ENCODE measurements at regions not wholly inside any gene's neighbourhood (a gene's known extent, or its start where the extent isn't known, plus 50 kb on each side); places are given as distances from the start of the nearest gene placed in this dataset.

GRCh38 chr9:92196909-92197308, 81.7 kb upstream of the SPTLC1 start:
- Mint-ChIP-seq H3K27ac (no peak overlapping the region), H3K4me3 (no peak overlapping the region), H3K9me3 (peaks cover 11% of the 10 kb centered on the region), H3K4me1 (ENCODE audit: low read depth) (no peaks in the 10 kb centered on the region), H3K27me3 (peaks cover 10% of the 10 kb centered on the region), H3K36me3 (peaks cover 7% of the 10 kb centered on the region)
- intact Hi-C loops (cut with micrococcal nuclease), result no loop called here
- no peak for DNase-seq
- POLR2A ChIA-PET, result no interaction called here
- CTCF ChIA-PET, result no interaction called here

GRCh38 chr9:92196400-92196799, 81.2 kb upstream of the SPTLC1 start:
- Mint-ChIP-seq H3K27me3 (peaks cover 10% of the 10 kb centered on the region), H3K4me3 (no peak overlapping the region), H3K9me3 (peaks cover 11% of the 10 kb centered on the region), H3K36me3 (peaks cover 7% of the 10 kb centered on the region), H3K4me1 (ENCODE audit: low read depth) (no peaks in the 10 kb centered on the region), H3K27ac (no peak overlapping the region)
- no peak for DNase-seq
- POLR2A ChIA-PET, result no interaction called here
- CTCF ChIA-PET, result interaction anchor here (2.1 kb wide), 1 partner anchor 58 kb away, joined by 8 read pairs; no protein-coding TSS in a partner anchor
- intact Hi-C loops (cut with micrococcal nuclease), result no loop called here

GRCh38 chr9:92191801-92192200, 76.6 kb upstream of the SPTLC1 start:
- Mint-ChIP-seq H3K27me3 (peaks cover 9% of the 10 kb centered on the region), H3K4me1 (ENCODE audit: low read depth) (no peaks in the 10 kb centered on the region), H3K9me3 (no peaks in the 10 kb centered on the region), H3K36me3 (no peaks in the 10 kb centered on the region), H3K4me3 (no peak overlapping the region), H3K27ac (no peak overlapping the region)
- POLR2A ChIA-PET, result no interaction called here
- intact Hi-C loops (cut with micrococcal nuclease), result no loop called here
- CTCF ChIA-PET, result no interaction called here
- no peak for DNase-seq

- no peak overlapping the region for H3K27ac Mint-ChIP-seq
- intact Hi-C loops (cut with micrococcal nuclease), result no loop called here
- H3K4me3 Mint-ChIP-seq, result no peak overlapping the region
- H3K36me3 Mint-ChIP-seq, result no peaks in the 10 kb centered on the region
- POLR2A ChIA-PET, result no interaction called here
- H3K4me1 Mint-ChIP-seq (ENCODE audit: low read depth), result no peaks in the 10 kb centered on the region
- H3K27me3 Mint-ChIP-seq, result peaks cover 6% of the 10 kb centered on the region
- CTCF ChIA-PET, result no interaction called here
- H3K9me3 Mint-ChIP-seq, result no peaks in the 10 kb centered on the region
- no peak for DNase-seq
Observed at GRCh38 chr9:92190536-92190790, 75.2 kb upstream of the SPTLC1 start.

GRCh38 chr9:92189782-92190535, 74.7 kb upstream of the SPTLC1 start:
- POLR2A ChIA-PET, result no interaction called here
- no peaks in the 10 kb centered on the region for H3K36me3 Mint-ChIP-seq
- CTCF ChIA-PET, result no interaction called here
- H3K27me3 Mint-ChIP-seq, result peaks cover 6% of the 10 kb centered on the region
- H3K4me3 Mint-ChIP-seq, result no peak overlapping the region
- no peaks in the 10 kb centered on the region for H3K9me3 Mint-ChIP-seq
- DNase-seq, result no peak
- intact Hi-C loops (cut with micrococcal nuclease), result no loop called here
- no peak overlapping the region for H3K27ac Mint-ChIP-seq
- H3K4me1 Mint-ChIP-seq (ENCODE audit: low read depth), result no peaks in the 10 kb centered on the region

GRCh38 chr9:92188969-92189781, 74.0 kb upstream of the SPTLC1 start:
- Mint-ChIP-seq H3K36me3 (no peaks in the 10 kb centered on the region), H3K4me3 (no peak overlapping the region), H3K27me3 (peaks cover 6% of the 10 kb centered on the region), H3K9me3 (no peaks in the 10 kb centered on the region), H3K27ac (no peak overlapping the region), H3K4me1 (ENCODE audit: low read depth) (no peaks in the 10 kb centered on the region)
- ChIA-PET CTCF (interaction anchor here (1.0 kb wide), 1 partner anchor 49 kb away, joined by 3 read pairs; no protein-coding TSS in a partner anchor), POLR2A (no interaction called here)
- no peak for DNase-seq
- intact Hi-C loops (cut with micrococcal nuclease), result no loop called here

- Mint-ChIP-seq H3K9me3 (no peaks in the 10 kb centered on the region), H3K27me3 (peaks cover 4% of the 10 kb centered on the region), H3K4me3 (no peak overlapping the region), H3K4me1 (ENCODE audit: low read depth) (no peaks in the 10 kb centered on the region), H3K36me3 (no peaks in the 10 kb centered on the region), H3K27ac (no peak overlapping the region)
- intact Hi-C loops (cut with micrococcal nuclease), result no loop called here
- POLR2A ChIA-PET, result no interaction called here
- no peak for DNase-seq
- CTCF ChIA-PET, result no interaction called here
Observed at GRCh38 chr9:92187989-92188714, 72.9 kb upstream of the SPTLC1 start.

- Mint-ChIP-seq H3K27ac (no peak overlapping the region), H3K4me1 (ENCODE audit: low read depth) (no peaks in the 10 kb centered on the region), H3K27me3 (no peaks in the 10 kb centered on the region), H3K9me3 (no peaks in the 10 kb centered on the region), H3K4me3 (no peak overlapping the region), H3K36me3 (no peaks in the 10 kb centered on the region)
- no peak for DNase-seq
- intact Hi-C loops (cut with micrococcal nuclease), result no loop called here
- CTCF ChIA-PET, result interaction anchor here (0.8 to 1.1 kb wide), 2 partner anchors 47 to 48 kb away, joined by 3 read pairs; no protein-coding TSS in a partner anchor
- POLR2A ChIA-PET, result no interaction called here
Observed at GRCh38 chr9:92187390-92187789, 72.2 kb upstream of the SPTLC1 start.

- ChIA-PET POLR2A (interaction anchor here (0.6 kb wide), 1 partner anchor 8 kb away, joined by 3 read pairs; no protein-coding TSS in a partner anchor), CTCF (interaction anchor here (0.6 to 1.1 kb wide), 2 partner anchors 47 to 1993 kb away, joined by 3 read pairs; no protein-coding TSS in a partner anchor)
- intact Hi-C loops (cut with micrococcal nuclease), result no loop called here
- no peak for DNase-seq
- no peaks in the 10 kb centered on the region for H3K36me3 Mint-ChIP-seq
- no peaks in the 10 kb centered on the region for H3K9me3 Mint-ChIP-seq
- H3K27ac Mint-ChIP-seq, result no peak overlapping the region
- H3K4me3 Mint-ChIP-seq, result no peak overlapping the region
- no peaks in the 10 kb centered on the region for H3K27me3 Mint-ChIP-seq
- H3K4me1 Mint-ChIP-seq (ENCODE audit: low read depth), result no peaks in the 10 kb centered on the region
Observed at GRCh38 chr9:92186631-92187030, 71.4 kb upstream of the SPTLC1 start.

GRCh38 chr9:92185681-92186080, 70.5 kb upstream of the SPTLC1 start:
- ChIA-PET CTCF (no interaction called here), POLR2A (no interaction called here)
- Mint-ChIP-seq H3K4me1 (ENCODE audit: low read depth) (no peaks in the 10 kb centered on the region), H3K27ac (no peak overlapping the region), H3K36me3 (no peaks in the 10 kb centered on the region), H3K4me3 (no peak overlapping the region), H3K9me3 (no peaks in the 10 kb centered on the region), H3K27me3 (no peaks in the 10 kb centered on the region)
- intact Hi-C loops (cut with micrococcal nuclease), result no loop called here
- DNase-seq, result no peak

- POLR2A ChIA-PET, result no interaction called here
Observed at GRCh38 chr9:92185096-92185495, 69.9 kb upstream of the SPTLC1 start.

GRCh38 chr9:92184041-92184564, 68.9 kb upstream of the SPTLC1 start:
- H3K27ac Mint-ChIP-seq, result no peak overlapping the region
- CTCF ChIA-PET, result interaction anchor here (0.6 kb wide), 1 partner anchor 146 kb away, joined by 3 read pairs; no protein-coding TSS in a partner anchor
- DNase-seq, result no peak
- intact Hi-C loops (cut with micrococcal nuclease), result no loop called here
- POLR2A ChIA-PET, result no interaction called here
- H3K4me1 Mint-ChIP-seq (ENCODE audit: low read depth), result no peaks in the 10 kb centered on the region
- H3K4me3 Mint-ChIP-seq, result no peak overlapping the region
- H3K36me3 Mint-ChIP-seq, result no peaks in the 10 kb centered on the region
- no peaks in the 10 kb centered on the region for H3K27me3 Mint-ChIP-seq
- no peaks in the 10 kb centered on the region for H3K9me3 Mint-ChIP-seq

More at GRCh38 chr9:92185096-92185495, 69.9 kb upstream of the SPTLC1 start:
- DNase-seq, result no peak
- Mint-ChIP-seq H3K27ac (no peak overlapping the region), H3K9me3 (no peaks in the 10 kb centered on the region), H3K4me3 (no peak overlapping the region), H3K27me3 (no peaks in the 10 kb centered on the region), H3K36me3 (no peaks in the 10 kb centered on the region), H3K4me1 (ENCODE audit: low read depth) (no peaks in the 10 kb centered on the region)
- intact Hi-C loops (cut with micrococcal nuclease), result no loop called here
- CTCF ChIA-PET, result no interaction called here
